ENCODE measurements at regions not wholly inside any gene's neighbourhood (a gene's known extent, or its start where the extent isn't known, plus 50 kb on each side); places are given as distances from the start of the nearest gene placed in this dataset.
"Not testable (repeated sequence)": the region's sequence is repeated elsewhere in the genome, so short reads cannot be mapped to it uniquely, and the experiment has no call there.

GRCh38 chrX:136953867-136954787, 73.6 kb upstream of the RBMX start:
- DNase-seq (ENCODE audit: low spot score in 2 of 2), result peak in 1 of 2 donors; percentile 24
- TF ChIP-seq POLR2A (IDR thresholded peaks at IDR 0.05), result no peak
- no peak for TF ChIP-seq CTCF (IDR thresholded peaks at IDR 0.05)
- WGBS, 2 donors, result 62 to 73% methylated on average over 26 of the region's 26 CpGs
- intact Hi-C loops (cut with DNase I; ENCODE audit: low total_unique reads), result no loop called here
- no peak overlapping the region for H3K4me3 ChIP-seq (ENCODE audit: low read depth, poor library complexity, severe bottlenecking)

- 61 to 82% methylated on average over 4 of the region's 4 CpGs for WGBS, 2 donors
- TF ChIP-seq POLR2A (IDR thresholded peaks at IDR 0.05) (no peak), CTCF (IDR thresholded peaks at IDR 0.05) (no peak)
- intact Hi-C loops (cut with DNase I; ENCODE audit: low total_unique reads), result no loop called here
- no peak overlapping the region for H3K4me3 ChIP-seq (ENCODE audit: low read depth, poor library complexity, severe bottlenecking)
- no peak for DNase-seq (ENCODE audit: low spot score in 2 of 2)
Measured at GRCh38 chrX:136950211-136950610, 69.7 kb upstream of the RBMX start.

- DNase-seq (ENCODE audit: low spot score in 2 of 2), result no peak
- no peak overlapping the region for H3K4me3 ChIP-seq (ENCODE audit: low read depth, poor library complexity, severe bottlenecking)
- WGBS, 2 donors, result 75 to 86% methylated on average over 9 of the region's 9 CpGs
- no peak for TF ChIP-seq CTCF (IDR thresholded peaks at IDR 0.05)
- TF ChIP-seq POLR2A (IDR thresholded peaks at IDR 0.05), result no peak
- intact Hi-C loops (cut with DNase I; ENCODE audit: low total_unique reads), result no loop called here
Measured at GRCh38 chrX:136941396-136942337, 61.1 kb upstream of the RBMX start.

GRCh38 chrX:136936183-136936549, 55.6 kb upstream of the RBMX start:
- H3K4me3 ChIP-seq (ENCODE audit: low read depth, poor library complexity, severe bottlenecking), result no peak overlapping the region
- no peak for DNase-seq (ENCODE audit: low spot score in 2 of 2)
- 62 to 88% methylated on average over 2 of the region's 2 CpGs for WGBS, 2 donors
- TF ChIP-seq CTCF (IDR thresholded peaks at IDR 0.05) (no peak), POLR2A (IDR thresholded peaks at IDR 0.05) (no peak)
- intact Hi-C loops (cut with DNase I; ENCODE audit: low total_unique reads), result no loop called here

- H3K4me3 ChIP-seq (ENCODE audit: low read depth, poor library complexity, severe bottlenecking); intact Hi-C loops (cut with DNase I; ENCODE audit: low total_unique reads); DNase-seq (ENCODE audit: low spot score in 2 of 2): not testable (repeated sequence)
- WGBS, 2 donors, result 79 to 84% methylated on average over 14 to 16 of the region's 16 CpGs
Measured at GRCh38 chrX:136935533-136936182, 55.1 kb upstream of the RBMX start.

- intact Hi-C loops (cut with DNase I; ENCODE audit: low total_unique reads); DNase-seq (ENCODE audit: low spot score in 2 of 2); H3K4me3 ChIP-seq (ENCODE audit: low read depth, poor library complexity, severe bottlenecking): not testable (repeated sequence)
- 79 to 94% methylated on average over 8 of the region's 8 CpGs for WGBS, 2 donors
Measured at GRCh38 chrX:136934652-136935051, 54.1 kb upstream of the RBMX start.
